AG09319 (cell line): ENCODE measurements at regions not wholly inside any gene's neighbourhood (a gene's known extent, or its start where the extent isn't known, plus 50 kb on each side); places are given as distances from the start of the nearest gene placed in this dataset.

Experiments
- DNase-seq: peaks from one replicate; pipeline ENCODE4 v3.0.0-alpha.2; 2010; ENCODE audit warnings: low read depth; ENCODE audit errors: extremely low read depth
- CTCF ChIP-seq: IDR thresholded peaks from 2 replicates; pipeline ENCODE4 v1.5.1; 2011; ENCODE audit warnings: low read depth, mild to moderate bottlenecking, inconsistent platforms, low read length, moderate library complexity

DNA sequence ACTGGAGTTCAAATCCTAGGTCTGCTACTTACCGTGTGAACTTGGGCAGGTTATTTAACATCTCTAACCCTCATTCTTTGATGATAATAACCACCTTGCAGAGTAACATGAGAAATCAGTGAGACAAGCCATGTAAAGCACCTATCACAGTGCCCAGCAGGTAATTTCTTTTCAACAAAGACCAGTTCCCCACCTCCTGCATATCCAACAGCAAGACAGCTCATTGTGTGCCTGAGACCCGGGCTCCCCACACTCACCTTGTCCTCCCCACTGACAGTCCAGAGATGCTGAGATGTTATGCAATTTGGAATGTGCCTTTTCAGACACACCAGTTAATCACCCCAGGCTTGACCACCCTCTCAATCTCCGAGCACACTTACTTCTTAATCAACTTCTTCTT, 367.6 kb upstream of the DAB1 start:
- no peak for DNase-seq
- no peak for TF ChIP-seq CTCF

DNA sequence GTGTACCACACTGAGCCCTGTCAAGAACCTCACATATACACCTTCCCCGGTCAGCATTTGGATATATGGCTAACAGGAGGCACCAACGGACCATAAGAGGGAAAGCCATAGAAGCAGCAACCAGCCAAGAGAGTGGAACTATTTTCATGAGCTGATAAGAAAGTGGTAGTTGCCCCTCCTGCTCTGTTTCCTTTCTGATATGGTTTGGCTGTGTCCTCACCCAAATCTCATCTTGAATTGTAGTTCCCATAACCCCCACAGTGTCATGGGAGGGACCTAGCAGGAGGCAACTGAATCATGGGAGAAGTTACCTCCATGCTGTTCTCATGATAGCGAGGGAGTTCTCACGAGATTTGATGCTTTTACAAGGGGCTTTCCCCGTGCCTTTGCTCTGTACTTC, 366.1 kb upstream of the DAB1 start:
- TF ChIP-seq CTCF: no peak
- DNase-seq: no peak

- no peak for DNase-seq
- no peak for TF ChIP-seq CTCF
Measured at GRCh38 chr1:57788313-57788712, 364.5 kb upstream of the DAB1 start.

DNA sequence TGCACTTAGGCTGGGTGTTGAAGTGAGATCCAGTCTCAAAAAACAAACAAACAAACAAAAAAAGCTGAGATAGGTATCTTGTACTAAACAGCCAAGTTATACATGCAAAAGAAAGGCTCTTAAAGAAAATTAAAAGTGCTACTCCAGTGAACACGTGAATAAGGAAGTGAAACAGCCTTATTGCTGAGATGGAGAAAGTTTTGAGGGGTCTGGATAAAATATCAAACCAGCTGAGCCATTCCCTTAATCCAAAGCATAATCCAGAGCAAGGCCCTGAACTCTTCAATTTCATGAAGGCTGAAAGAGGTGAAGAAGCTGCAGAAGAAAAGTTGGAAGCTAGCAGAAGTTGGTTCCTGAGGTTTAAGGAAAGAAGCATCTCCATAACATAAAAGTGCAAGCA, 360.5 kb upstream of the DAB1 start:
- DNase-seq: no peak
- TF ChIP-seq CTCF: no peak

- no peak for DNase-seq
- no peak for TF ChIP-seq CTCF
Measured at GRCh38 chr1:57782357-57782756, 358.5 kb upstream of the DAB1 start.

DNA sequence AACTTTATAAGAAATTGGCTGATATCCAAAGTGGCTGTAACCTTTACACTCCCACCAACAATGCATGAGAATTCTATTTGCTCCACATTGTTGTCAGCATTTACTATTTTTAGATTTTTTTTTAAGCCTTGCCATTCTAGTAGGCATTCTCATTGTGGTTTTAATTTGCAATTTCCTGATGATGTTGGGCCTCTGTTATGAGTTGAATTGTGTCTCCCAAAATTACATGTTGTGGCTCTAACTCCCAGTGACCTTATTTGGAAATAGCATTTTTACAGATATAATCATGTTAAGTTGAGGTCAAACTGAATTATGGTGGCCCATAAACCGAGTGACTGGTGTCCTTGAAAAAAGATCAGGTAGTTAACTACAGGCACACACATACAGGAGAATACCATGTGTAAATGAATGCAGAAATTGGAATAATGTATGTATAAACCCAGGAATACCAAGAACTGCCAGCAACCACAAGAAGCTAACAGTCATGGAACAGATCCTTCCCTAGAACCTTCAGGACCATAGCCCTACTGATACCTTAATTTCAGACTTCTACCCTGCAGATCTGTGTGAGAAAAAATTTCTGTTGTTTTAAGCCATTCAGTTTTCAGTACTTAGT, 348.8 kb upstream of the DAB1 start:
- TF ChIP-seq CTCF: no peak

GRCh38 chr1:57770772-57771171, 346.9 kb upstream of the DAB1 start:
- DNase-seq: no peak
- no peak; the same call in 1 of the 2 replicates for TF ChIP-seq CTCF

More for the DNA sequence above, 348.8 kb upstream of the DAB1 start:
- no peak for DNase-seq
